Stimulated activated CD8-positive, alpha-beta memory T cell treated with anti-CD3 and anti-CD28 coated beads, Interleukin-15, amount 100 ng/mL, for 24 hours (primary cell): ENCODE measurements at regions not wholly inside any gene's neighbourhood (a gene's known extent, or its start where the extent isn't known, plus 50 kb on each side); places are given as distances from the start of the nearest gene placed in this dataset.

Experiments used
- DNase-seq: peaks from one replicate; pipeline ENCODE4 v3.0.0-alpha.2; 2020; ENCODE audit warnings: low read depth

DNA sequence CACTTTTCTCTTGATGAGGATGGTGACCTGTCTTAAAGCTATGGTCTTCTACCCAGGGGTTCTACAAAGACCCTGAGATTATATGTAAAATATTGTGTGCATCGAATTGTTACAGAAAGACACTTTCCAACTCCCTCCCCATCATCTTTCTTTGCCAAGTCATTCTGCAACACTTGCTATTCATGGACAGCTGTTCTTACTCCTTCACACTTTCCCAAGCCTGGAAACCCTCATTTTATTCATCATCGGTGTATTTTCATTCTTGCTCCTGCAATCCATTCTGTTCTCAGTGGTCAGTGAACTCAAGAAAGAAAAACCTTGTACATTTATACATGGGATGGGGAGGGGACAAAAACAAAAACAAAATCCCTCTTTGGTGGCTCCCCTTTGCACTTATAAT is 90.5 kb upstream of the STXBP6 start:
- no peak for DNase-seq

DNA sequence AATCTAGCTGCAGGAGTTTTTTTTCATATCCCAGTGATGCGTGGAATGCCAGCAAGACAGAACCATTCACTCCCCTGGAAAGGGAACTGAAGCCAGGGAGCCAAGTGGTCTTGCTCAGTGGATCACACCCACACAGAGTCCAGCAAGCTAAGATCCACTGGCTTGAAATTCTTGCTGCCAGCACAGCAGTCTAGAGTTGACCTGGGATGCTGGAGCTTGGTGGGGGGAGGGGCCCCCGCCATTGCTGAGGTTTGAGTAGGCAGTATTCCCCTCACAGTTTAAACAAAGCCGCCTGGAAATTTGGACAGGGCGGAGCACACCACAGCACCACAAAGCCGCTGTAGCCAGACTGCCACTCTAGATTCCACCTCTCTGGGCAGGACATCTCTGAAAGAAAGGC is 86.9 kb upstream of the STXBP6 start:
- no peak for DNase-seq

GRCh38 chr14:25134184-25134583 is 84.2 kb upstream of the STXBP6 start:
- no peak for DNase-seq

DNA sequence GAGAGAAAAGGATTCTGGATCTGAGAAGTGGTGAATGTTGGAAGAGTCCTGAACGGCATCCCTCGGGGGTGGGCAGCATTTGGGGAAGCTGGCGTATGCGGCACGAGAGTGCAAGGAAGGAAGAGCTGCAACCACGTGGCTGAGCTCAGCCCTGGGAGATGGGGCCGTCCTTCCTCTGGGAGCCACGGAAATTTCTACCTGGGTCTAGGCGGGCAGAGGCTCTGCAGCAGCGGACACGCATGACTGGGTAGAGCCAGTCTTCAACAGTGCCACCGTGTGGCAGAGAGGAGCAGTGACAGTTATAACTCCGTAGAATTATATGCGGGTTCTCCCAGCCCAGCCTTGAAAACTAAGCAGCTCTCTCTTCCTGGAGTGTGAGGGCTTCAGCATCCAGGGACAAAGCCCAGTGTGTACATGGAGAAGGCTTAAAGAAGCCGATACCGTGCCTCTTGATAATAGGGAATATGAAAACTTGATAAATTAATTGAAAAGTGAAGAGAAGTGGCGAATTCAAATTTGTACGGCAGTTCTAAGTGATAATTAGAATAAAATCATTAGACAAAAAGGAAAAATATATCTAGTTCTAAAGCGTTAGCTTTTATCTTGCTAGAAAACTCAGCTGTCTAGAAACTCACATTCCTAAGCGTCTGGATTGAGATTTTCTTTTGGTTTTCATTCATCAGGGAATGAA is 82.9 kb upstream of the STXBP6 start:
- DNase-seq = peak; percentile 6

- DNase-seq = no peak
Measured at GRCh38 chr14:25132094-25132493, 82.1 kb upstream of the STXBP6 start.

DNA sequence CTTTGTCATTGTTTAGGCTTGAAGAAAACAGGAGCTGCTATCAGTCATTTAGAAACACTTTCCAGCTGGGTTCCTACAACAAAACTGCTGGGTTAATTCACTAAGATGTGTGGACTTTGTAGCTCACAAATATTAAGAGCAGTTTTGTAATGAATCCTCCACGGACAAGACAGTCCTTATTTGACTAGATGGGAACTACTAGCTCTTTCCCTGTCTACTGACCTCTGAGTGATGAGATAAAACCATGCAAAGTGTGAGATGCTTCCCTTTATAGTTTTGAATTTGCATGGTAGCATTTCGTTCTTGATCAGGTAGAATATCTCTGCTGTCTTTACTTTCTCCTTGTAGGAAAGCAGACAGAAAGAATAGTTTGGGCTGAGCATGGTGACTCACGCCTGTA is 72.9 kb upstream of the STXBP6 start:
- no peak for DNase-seq

DNA sequence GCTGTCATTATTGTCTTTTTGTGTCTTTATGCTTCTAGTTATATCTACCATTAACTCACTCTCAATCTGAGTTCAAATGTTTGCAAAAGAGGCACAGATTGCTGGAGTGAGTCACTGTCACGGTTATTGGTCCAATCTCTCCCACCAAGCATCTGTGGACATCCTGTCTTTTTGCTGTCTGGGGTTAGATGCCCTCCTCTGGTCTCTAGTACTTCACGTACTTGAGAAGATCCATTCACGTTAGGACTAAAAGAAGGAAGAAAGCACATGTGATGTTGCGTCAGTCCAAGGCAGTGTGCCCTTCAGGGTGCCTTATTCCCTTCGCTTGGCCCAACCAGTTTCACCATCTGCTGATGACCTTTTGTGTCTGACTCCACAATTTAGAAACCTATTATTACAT is 72.3 kb upstream of the STXBP6 start:
- DNase-seq = no peak

- DNase-seq = no peak
Measured at GRCh38 chr14:25121337-25122129, 71.6 kb upstream of the STXBP6 start.

GRCh38 chr14:25120261-25120660 is 70.3 kb upstream of the STXBP6 start:
- no peak for DNase-seq

DNA sequence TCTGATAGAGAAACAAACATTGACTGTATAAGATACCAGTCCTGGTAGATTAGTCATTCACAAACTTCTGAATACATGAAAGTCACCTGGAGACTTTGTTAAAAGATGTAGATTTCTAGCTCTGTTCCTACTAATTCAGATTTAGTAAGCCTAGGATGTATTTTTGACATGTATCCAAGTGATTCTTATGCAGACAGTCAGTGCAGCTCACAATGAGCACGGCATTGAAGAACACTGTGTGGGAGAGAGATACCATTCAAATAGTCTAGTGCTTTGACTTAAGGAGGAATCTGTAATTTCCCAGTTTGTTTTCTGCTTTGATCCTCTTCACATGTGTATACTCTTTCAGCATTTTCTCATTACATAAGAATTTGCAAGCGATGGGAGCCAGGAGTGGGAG is 68.7 kb upstream of the STXBP6 start:
- DNase-seq = no peak

GRCh38 chr14:25117342-25117741 is 67.4 kb upstream of the STXBP6 start:
- DNase-seq = no peak

DNA sequence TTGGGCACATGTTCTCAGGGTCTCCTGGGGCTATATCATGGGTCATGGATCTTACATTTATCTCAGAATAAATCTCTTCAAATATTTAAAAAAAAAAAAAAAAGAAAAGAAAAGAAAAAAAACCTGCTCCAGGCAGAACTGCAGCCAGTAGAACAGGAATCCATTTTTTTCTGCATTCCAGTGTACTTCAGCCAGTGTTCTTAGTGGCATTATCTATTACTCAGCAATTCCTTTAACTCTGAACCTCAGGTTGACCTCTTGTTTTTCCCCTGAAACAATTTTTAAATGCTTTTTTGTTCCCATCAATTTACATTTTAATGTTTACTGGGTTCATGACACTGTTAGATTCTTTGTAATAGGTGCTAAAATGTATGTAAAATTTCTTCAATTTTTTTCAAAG is 66.7 kb upstream of the STXBP6 start:
- no peak for DNase-seq

- no peak for DNase-seq
Measured at GRCh38 chr14:25113394-25113793, 63.4 kb upstream of the STXBP6 start.

GRCh38 chr14:25111061-25111601 is 61.2 kb upstream of the STXBP6 start:
- DNase-seq = no peak

- no peak for DNase-seq
Measured at GRCh38 chr14:25110106-25110505, 60.2 kb upstream of the STXBP6 start.

DNA sequence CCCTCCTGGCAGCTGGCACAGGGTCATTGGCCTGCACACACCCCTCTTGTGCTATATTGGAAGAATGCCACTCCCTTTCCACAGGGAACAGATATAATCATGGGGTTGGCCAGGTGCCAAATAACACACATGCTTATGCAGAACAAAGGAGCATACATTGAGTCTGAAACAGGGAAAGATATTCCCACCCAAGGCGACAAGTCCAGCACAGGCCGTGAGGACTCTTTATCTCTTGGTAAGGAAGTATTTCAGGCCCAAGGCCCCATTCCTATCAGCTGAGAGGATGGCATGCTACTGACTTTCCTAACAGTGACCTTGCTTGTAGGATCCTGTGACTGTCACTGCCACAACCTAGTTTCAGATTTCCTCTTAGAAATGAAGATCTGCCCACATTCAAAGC is 59.0 kb upstream of the STXBP6 start:
- DNase-seq = no peak

DNA sequence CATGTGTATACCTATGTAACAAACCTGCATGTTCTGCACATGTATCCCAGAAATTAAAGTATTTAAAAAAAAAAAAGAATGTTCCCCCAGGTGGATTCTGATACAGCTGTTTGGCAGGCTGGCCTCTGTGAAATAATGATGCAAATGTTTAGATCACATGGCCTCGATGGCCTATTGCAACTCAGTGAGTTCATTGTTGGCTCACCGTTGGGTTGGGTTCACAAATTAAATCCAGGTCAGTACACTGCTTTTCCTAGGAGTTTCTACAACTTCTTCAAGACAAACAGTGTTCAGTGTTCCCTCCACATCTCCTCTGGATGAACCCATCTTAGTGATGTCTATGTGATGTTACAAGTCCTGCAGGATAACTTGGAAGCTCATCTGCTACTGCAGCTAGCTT is 58.3 kb upstream of the STXBP6 start:
- no peak for DNase-seq

- DNase-seq = no peak
Measured at GRCh38 chr14:25103820-25104219, 53.9 kb upstream of the STXBP6 start.

- no peak for DNase-seq
Measured at GRCh38 chr14:25103271-25103670, 53.3 kb upstream of the STXBP6 start.

DNA sequence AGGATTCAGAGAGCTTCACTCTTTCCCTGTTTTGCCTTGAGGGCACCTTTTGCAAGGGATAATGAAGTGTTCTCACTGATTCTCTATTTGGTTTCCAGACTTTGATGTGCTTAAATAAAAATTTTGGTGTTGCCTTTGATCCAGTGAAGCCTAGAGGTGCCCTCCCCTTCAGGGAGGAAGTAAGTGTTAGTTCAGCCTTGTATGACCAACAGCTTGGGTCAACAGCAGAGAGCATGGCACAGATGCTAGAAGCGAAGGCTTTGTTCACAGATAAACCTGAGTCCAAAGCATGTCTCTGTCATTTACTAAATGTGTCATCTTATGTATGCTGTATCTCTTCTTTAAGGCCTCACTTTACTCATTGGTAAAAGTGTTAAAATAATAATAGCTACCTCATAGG is 52.8 kb upstream of the STXBP6 start:
- no peak for DNase-seq

DNA sequence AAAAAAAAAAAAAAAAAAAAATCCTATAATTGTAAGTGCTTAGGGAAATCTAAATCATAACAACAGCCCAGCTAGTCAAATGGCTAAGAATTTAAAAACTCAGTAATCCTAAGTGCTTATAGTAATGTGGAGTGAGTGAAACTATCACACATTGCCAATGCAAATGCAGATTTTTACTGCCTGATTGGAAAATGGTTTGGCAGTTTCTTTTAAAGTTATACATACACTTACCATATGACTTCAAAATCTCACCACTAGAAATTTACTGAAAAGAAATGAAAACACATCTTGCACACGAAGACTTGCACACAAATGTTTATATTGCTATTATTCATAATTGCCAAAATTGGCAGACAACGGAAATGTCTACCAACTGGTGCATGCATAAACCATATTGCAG is 51.3 kb upstream of the STXBP6 start:
- no peak for DNase-seq
